PC-3 (cell line): ENCODE measurements at regions not wholly inside any gene's neighbourhood (a gene's known extent, or its start where the extent isn't known, plus 50 kb on each side); places are given as distances from the start of the nearest gene placed in this dataset.

Experiments
- EZH2phosphoT487 ChIP-seq: fragments of 300-600 bp; sonication (generic); IDR thresholded peaks from 2 replicates; pipeline ENCODE4 v1.6.1; 2018; ENCODE audit warnings: mild to moderate bottlenecking, antibody characterized with exemption, low read length, borderline replicate concordance
- TF ChIP-seq, protein P1 (sequence below): fragments of 300-600 bp; sonication (generic); conservative IDR thresholded peaks from 2 replicates; pipeline ENCODE4 v1.5.1; 2017; ENCODE audit warnings: antibody characterized with exemption, low read depth, mild to moderate bottlenecking, low read length

DNA sequence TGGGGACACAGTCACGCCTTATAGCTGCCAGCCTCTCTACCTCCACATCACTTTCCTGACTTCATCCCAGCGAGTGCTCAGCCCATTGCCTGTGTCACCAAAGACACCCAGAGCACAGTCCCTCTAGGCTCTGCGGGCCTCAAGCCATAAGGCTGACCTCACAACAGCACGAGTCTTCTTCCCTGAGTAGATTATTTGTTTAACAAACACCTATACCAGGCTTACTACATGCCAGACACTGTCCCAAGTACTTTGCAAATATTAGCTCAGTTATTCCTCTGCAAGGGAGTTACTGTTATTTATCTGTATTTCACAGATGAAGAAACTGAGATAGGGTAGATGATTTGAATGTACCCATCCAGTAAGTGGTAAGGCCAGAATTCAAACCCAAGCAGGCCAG, 504.3 kb downstream of the COG6 start:
- TF ChIP-seq, protein P1, sequence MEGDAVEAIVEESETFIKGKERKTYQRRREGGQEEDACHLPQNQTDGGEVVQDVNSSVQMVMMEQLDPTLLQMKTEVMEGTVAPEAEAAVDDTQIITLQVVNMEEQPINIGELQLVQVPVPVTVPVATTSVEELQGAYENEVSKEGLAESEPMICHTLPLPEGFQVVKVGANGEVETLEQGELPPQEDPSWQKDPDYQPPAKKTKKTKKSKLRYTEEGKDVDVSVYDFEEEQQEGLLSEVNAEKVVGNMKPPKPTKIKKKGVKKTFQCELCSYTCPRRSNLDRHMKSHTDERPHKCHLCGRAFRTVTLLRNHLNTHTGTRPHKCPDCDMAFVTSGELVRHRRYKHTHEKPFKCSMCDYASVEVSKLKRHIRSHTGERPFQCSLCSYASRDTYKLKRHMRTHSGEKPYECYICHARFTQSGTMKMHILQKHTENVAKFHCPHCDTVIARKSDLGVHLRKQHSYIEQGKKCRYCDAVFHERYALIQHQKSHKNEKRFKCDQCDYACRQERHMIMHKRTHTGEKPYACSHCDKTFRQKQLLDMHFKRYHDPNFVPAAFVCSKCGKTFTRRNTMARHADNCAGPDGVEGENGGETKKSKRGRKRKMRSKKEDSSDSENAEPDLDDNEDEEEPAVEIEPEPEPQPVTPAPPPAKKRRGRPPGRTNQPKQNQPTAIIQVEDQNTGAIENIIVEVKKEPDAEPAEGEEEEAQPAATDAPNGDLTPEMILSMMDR, result no peak
- no peak for TF ChIP-seq EZH2phosphoT487
